A172 (cell line): ENCODE measurements at regions not wholly inside any gene's neighbourhood (a gene's known extent, or its start where the extent isn't known, plus 50 kb on each side); places are given as distances from the start of the nearest gene placed in this dataset.
A peak's percentile ranks its signal among the peaks of the same experiment; 100 is the strongest.

ENCODE experiments used
- DNase-seq: peaks from one replicate; pipeline ENCODE4 v3.0.0-alpha.2; 2015; ENCODE audit warnings: low spot score

DNA sequence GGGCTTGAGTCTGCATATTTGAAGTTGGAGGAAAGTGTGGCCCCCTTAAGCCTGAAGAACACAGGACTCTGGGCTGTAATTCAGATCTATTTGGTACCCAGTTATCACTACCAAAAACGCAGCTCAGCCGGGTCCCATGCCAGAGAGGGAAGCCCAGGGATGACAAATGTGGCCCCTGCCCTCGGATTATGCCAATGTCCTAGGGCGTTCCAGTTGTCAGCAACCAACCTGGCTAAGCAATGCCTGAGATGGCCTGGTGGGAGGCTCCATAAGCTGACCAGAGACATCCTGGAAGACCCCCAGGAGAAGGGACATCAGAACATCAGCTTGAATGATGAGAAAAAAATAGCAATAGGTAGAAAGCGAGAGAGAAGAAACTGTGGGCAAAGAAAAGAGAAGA lies 79.6 kb upstream of the UQCRFS1 start:
- DNase-seq = no peak

DNA sequence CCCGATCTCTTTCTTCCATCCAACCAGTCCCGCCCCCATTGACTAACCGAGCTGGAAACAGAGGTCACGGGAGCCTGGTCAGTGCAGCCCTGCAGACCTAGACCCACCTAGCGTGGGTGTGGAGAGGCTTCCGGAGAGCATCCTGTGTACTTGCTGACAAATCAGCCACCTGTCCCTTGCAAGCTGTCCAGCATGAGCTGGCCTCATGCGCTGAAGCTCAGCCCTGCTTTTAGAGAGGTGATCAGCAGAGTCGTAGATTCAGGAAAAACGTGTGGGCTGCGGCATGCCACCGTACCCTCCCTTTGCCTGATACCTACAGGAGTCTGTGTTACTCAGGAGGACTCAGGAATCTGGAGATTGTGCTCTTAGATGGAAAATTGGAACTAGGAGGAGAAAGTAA lies 80.3 kb upstream of the UQCRFS1 start:
- no peak for DNase-seq

DNA sequence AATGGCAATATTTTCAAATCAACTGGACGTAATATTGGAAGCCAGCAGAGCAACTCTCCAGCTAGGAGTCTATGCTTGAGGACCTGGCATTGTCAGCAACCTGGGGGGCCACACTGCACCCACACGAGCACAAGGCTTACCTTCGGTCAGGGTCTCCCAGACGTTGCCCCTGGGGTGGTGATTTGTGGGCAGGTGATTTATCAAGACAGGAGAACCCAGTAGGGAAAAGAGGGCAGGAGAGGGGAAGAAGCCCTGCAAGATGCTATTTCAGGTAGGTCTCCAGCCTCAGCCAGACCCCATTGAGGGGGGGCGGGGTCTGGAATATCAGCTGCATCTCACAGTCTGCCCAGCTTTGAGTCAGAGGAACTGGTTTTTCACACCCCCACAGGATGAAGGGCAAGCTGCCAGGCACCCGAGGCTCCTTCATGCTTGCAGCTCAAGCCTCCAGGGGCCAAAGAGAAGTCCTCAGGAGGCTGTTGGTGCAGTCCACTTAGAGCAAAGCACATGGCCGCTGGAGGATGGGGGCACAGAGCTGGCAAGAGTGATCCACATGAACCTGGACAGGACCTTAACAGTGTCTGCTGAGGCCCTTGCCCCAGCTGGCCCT lies 80.9 kb upstream of the UQCRFS1 start:
- DNase-seq = peak; percentile 57

DNA sequence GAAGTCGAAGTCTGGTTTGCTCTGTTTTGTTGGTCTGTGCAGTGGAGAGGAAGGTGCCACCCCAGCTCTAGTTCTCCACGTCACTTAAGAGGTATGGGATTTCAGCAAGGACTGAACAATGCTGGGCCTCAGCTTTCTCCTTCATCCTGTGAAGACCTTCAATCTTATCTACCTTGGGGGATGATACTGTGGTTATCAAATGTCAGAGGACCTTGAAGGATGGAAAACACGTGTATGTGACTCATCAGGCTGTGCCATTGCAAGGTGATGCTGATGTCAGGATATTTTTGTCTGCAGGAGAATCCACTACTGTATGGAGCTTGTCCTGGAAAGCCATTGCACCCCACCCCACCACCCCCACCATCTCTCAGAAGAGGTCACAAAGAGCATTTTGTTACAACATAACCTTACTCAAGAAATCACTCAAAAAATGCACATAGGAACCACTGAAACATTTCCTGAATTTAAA lies 81.4 kb upstream of the UQCRFS1 start:
- DNase-seq = peak; percentile 81

DNA sequence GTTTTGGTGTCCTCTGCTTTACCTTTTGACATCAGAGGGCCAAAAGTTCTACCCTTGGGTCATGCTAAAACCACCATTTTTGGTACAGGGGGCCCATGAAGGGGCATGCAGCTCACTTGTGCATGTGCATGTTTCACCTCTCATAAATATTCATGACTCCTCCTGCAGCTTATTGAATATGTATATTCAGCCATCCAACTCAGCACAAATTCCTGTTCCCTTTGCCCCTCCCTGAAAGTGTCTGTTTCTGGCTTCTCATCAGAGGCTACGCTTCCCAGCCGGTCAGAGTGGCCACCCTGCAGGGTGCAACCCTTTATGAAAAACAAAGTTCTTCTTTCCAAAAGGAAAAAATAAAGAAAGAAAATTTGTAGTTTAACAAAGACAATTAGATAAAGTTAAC lies 82.3 kb upstream of the UQCRFS1 start:
- DNase-seq = no peak

DNA sequence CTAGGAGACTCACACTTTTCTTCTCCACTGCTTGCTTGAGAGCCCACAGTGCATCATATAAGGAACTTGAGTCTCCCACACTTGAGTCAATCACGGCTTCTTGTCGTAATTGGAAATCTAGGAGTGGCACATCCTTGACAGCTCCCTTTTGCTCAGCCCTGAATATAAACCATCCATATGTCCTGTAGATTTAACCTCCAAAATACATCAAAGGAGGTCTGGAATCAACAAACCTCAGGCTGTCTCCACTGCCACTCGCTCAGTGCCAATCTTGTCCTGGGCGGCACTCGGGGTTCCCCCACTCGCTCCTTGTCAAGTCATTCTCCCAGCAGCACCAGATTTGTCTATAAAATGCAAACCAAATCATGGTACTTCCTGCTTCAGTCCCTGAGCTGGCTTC lies 84.4 kb upstream of the UQCRFS1 start:
- no peak for DNase-seq

DNA sequence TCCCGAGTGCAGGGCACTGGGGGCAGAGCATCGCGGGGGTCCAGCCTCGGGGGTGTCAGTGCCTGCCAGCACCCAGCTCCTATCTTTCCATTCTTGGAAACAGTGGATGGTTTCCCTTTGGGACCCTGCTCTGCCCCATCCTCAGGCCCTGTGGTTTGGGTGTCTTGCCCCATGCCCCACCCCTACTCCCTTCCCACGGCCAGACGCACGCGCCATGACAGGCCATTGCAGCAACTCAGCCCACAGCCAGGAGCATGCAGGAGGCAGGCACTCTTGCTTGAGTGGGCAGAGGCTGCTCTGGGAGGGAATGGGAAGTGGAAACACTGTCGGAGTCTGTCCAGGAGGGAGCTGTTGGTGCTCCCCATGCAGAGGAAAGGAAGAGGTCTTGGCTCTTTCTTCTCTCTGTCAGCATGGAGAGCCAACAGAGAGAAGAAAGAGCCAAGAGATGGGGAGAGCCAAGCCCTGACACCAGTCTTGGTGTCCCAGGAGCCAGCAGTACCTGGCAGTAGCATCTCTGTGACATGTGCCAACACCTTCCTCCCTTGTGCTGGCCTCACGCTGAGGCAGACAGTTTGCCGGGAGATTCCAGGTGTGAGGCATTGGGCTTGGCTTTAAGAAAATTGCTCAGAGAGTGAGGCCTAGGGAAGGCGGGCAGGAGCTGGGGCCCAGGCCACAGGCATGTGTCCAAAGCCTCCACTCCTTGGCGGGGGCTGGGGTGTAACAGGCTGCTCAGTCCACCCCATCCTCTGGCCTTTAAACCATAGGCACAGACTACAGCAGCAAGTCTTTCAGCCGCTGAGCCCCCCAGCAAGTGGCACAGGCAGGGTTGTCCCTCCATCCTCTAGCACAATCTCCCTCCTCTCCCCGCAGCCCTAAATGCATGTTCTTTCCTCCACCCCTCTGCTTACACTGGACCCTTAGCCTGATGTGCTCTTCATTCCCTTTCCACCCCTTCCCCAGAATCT lies 86.7 kb upstream of the UQCRFS1 start:
- no peak for DNase-seq

DNA sequence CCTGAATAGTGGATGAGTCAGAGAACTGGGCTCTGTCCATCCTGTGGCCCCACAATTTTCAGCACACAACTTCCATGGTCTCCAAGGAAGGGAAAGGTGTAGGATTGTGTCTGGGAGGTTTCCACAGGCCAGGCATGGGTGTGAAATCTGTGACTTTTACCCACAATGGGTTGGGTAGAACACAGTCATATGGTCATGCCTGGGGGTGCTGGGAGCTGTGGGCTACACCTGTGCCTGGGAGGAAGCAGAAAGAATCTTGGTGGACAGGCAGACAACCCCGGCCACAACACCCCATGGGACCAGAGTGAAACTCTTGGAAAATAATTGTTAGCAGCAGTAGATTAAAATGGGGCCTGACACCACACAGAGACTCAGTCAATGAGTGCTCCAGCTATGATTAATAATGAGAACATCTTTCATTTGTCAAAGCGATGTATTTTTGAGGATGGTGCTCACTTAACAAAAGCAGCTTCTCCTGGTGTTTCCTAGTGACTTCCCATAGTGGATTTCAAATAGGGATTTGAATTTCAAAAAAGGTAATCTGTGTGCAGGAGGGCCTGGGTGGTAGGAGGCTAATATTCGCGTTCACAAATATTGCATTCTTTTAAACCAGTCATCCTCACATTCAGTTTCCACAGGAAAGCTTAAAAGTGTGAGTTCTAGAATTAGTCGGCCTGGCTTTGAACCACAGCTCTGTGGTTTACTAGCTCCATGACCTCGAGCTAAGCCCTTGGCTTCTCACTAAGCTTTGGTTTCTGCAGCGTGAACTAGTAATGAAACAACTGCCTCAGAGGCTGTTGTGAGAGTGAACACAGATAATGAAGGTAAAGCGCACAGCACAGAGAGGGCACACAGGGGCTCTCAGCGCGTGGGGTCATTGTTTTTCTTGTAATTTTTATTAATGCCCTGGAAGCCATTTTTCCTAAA lies 89.3 kb upstream of the UQCRFS1 start:
- DNase-seq = no peak

DNA sequence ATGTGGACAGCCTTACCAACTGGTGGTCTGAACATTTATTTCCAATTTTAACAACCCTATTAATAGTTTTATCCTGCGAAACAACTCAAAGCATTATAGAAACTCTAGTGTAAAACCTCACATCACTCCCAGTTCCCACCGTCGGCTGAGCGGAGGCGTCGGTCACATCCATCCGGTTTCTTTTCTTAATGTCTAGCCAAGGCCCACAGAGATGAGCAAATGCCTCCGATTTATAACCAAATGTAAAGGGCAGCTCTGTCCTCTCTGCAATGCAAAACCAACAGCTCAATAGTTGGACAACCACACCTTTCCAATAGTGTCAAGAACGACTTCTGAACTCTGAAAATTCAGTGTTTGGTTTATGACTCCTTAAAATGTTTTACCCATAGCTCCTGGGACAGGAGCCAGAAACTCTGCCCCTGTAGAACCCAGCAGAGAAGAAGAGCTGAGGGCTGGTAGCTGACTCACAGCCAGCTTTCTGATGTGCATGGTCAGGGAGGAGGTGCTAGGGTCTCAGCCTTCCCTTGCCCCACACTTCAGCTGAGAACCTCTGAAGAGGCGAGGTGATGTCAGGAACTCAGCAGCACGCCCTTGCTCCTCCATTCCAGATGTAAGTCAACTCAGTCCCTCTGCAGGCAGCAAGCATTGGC lies 90.2 kb upstream of the UQCRFS1 start:
- no peak for DNase-seq

DNA sequence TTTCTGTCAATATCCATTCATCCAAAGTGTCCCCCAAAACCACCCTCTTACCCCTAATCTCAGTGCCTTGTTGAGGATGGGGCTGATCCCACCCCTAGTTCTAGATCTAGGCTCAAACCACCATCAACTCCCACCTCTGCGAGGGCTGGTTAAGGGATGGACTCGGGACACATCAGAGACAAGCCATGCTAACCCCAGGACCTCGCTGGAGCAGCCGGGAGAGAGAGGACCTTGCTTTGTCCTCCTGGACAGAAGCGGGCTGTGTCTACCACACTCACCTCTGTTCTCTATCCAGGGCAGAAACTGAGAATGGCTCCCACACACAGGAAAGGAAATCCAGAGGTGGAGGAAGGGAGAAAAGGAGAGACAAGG lies 90.8 kb upstream of the UQCRFS1 start:
- no peak for DNase-seq

DNA sequence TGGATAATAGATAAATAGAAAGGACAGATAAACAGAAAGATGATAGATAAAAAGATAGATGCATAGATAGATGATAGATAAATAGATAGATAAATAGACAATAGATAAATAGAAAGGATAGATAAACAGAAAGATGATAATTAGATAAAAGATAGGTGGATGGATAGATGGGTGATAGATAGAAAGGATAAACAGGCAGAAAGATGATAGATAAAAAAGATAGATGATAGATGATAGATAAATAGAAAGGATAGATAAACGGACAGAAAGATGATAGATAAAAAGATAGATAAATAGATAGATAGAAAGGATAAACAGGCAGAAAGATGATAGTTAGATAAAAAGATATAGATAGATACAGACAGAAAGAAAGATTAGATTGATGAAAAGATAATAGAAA lies 92.3 kb upstream of the UQCRFS1 start:
- DNase-seq = no peak

DNA sequence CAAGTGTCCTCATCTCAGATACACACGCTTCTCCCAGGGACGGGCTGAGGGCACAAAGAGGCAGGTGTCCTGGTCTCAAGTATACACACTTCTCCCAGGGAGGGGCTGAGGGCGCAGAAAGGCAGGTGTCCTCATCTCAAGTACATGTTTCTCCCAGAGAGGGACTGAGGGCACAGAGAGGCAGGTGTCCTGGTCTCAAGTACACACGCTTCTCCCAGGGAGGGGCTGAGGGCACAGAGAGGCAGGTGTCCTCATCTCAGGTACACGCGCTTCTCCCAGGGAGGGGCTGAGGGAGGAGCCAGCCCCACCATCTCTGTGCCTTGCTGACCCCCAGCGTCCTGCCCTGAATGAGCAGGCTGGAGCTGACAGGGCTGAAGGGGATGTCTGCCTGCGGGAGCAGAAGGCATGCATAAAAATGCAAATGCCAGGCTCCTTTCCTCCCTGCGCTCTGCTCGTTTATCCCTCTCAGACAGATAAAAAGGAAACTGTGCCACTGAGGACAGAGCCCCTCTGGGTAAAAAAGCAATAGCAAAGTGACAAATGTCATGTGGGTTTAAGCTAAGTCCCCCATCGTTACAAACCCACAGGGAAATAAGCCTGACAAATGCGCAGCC lies 96.1 kb upstream of the UQCRFS1 start:
- no peak for DNase-seq

DNA sequence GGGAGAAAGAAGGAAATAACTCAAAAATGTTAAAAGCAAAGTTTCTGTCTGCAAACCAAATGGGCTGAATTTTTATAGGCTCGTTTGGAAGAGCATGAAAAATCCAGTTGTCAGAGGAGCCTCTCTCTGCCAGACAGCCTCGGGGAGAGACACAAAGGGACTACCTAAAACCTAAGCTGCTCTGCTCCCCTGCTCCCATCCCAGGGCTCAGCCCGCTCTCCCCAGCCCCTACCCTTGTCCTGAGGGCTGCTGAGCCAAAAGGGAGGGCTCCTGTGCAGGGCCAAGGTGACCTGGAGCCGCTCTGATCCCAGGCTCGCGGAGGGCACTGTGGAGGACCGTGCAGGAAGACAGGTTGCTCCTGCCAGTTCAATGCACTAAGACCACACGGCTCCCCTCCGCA lies 96.7 kb upstream of the UQCRFS1 start:
- DNase-seq = no peak

DNA sequence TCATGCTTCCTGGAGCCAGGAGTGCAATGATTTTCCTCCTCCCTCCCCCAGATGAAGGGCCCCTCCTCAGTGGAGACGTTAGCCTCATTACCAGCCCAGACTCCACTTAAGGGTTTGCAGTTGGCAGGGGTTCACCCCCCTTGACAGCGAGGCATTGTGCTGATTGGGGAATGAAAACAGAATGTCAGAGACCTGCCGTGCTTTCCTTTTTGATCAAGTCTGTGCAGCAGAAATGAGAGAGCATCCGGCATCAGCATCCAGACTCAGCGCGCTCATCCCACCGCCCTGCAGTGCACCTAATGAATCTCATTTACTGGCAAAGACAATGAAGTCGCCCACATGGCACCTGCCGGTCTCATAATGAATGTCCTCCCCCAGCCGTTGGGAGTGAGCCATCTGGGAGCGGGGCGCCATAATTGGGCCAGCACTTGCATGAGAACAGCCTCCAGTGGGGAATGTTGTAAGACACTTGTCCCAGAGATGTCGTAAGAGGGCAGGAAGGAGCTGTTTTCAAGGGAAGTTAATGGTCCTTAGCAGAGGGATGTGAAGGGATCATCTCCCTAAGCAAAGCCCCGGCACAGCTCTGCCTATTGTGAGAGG lies 98.3 kb upstream of the UQCRFS1 start:
- DNase-seq = no peak

DNA sequence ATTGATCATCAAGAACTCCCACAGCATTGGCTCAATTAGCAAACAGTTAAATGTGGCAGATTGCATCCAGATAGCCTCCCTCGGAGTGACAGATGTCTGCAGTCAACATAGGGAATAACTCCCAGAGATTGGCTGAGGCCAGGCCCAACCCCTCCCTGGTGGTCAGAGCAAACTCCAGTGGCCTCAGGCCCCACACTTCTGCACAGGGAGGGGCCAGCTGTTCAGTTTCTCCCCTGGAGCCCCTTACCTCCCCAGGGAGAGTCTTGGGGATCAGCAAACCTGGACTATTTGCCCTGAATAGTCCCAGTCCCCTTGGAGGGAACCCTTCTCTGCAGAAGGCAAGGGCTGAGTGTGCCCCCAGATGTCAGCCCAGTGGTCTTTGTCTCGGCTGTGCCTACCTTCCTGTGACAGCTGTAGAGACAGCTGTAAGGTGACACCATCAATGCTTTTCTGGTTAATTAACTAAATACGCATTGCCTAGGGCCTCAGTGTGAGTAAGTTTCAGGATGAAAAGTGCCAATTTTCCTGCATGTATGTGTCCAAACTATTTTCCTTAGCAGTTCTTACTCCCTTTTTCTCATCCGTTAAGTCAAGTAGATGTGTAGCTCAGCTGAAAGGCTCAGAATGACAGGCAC lies 102.7 kb upstream of the UQCRFS1 start:
- no peak for DNase-seq

DNA sequence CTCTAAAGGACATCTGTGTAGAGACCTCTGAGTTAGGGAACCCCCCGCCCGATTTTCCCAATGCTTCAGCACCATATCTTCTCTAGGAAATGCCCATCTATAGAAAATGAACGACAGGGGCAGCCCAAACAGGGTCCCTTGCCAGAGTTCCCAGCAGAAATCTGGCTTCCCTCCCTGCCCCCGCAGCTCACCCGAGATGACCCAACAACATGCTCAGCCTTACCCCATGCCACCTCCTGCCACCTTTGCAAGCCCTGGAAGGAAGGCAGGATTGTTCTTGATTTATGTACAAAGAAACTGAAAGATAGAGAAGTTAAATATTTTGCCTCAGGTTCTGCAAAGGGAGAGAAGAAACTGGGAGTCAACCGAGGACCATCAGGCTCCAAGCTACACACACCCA lies 105.6 kb upstream of the UQCRFS1 start:
- DNase-seq = no peak

DNA sequence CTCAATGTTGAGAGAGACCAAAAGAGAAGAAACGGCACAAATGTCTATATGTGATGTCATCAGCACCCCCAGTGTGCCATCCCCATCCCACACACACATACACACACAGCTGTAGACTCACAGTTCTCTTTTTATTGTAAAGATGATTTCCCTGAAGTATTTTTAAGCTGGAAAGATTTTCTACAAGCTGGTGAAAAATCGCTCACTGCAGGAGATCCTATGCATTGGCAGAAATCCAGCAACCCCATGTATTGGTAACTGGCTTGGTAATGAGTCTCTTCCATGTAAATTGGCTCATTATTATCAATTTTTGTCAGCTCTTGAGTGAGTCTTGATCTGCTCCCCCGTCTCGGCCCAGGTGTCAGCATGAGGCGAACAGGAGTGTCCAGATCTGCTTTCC lies 107.1 kb upstream of the UQCRFS1 start:
- no peak for DNase-seq

DNA sequence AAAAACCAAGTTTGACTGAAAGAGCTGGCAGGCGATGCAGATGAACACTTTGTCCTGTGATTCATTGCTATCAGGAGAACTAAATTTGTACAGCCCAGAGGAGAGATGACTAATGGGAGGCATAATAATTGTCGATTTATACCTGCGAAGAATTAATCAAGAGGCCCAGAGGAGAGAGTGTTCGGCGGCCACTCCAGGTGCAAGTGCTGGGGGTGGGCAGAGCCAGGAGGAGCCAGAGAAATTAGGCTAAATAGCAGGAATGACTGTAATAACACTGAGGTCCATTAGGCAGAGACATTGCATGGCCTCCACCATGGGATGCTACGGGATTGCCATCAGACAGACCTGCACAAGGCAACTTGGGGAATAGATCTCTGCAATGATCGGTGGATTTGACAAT lies 107.7 kb upstream of the UQCRFS1 start:
- DNase-seq = no peak

DNA sequence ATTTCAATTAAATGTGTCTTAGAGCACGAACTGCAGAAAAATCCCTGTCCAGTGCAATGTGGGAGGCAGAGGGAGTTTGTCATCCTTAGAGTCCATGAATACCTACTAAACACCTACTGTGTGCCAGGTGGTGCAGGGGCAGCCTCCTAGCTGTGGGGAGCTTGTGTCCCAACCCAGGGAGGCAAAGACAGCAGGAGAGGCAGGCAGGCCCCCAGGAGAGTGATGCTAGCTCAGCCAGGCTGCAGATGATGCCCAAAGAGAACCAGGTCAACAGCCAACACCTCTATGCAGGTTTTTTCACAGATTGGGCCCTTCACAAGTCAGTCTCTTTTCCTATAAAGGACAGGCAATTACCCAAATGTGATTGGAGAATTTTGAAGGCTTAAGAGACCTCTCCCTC lies 108.2 kb upstream of the UQCRFS1 start:
- no peak for DNase-seq

DNA sequence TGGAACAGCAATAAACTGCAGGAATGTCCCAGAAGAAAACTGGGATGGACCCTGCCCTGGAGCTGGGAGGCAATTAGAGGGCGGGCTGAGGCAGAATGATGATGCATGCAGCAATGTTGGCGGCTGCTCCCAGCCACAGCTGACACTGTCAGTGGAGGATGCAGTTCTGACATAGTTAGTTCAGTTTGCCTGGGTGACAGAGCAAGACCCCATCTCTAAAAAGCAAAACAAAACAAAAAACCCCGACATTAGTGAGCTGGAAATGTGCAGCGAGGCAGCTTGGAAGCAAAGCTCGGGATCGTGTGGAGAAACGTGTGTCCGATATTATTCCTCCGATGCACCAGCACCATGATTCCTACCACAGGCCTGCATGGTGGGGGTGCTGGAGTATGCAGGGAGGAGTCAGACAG lies 110.1 kb upstream of the UQCRFS1 start:
- DNase-seq = no peak
